ENCODE measurements at regions not wholly inside any gene's neighbourhood (a gene's known extent, or its start where the extent isn't known, plus 50 kb on each side); places are given as distances from the start of the nearest gene placed in this dataset.

- Histone ChIP-seq H3K27me3 (ENCODE audit: control insufficient read depth in 3 of 3, insufficient read depth in 3 of 3, low read length in 3 of 3) (no peaks in the 10 kb centered on the region), H3K4me3 (ENCODE audit: low read depth in 1 of 3, low read length in 3 of 3) (no peak overlapping the region), H3K9me3 (ENCODE audit: control insufficient read depth in 2 of 2, insufficient read depth in 1 of 2, low read depth in 1 of 2, low read length in 1 of 2) (no peaks in the 10 kb centered on the region), H3K4me1 (ENCODE audit: control insufficient read depth in 3 of 3, insufficient read depth in 2 of 3, low read depth in 1 of 3, low read length in 2 of 3) (peaks cover 0 to 10% (median 0%) of the 10 kb centered on the region in 3 donors), H3K36me3 (ENCODE audit: control insufficient read depth in 3 of 3, insufficient read depth in 2 of 3, low read depth in 1 of 3, low read length in 3 of 3) (no peaks in the 10 kb centered on the region), H3K27ac (ENCODE audit: low read depth in 1 of 3, low read length in 2 of 3) (no peak overlapping the region)
- no peak for DNase-seq
- FAIRE-seq, result no peak
- WGBS, 3 donors, result 93 to 95% (median 94%) methylated on average over 5 of the region's 5 CpGs
Observed at GRCh38 chr2:15738943-15739342, 147.3 kb downstream of the DDX1 start.

- peaks cover 0 to 2% (median 0%) of the 10 kb centered on the region in 3 donors for H3K36me3 ChIP-seq (ENCODE audit: control insufficient read depth in 3 of 3, insufficient read depth in 2 of 3, low read depth in 1 of 3, low read length in 3 of 3)
- peaks cover 0 to 3% (median 0%) of the 10 kb centered on the region in 3 donors for H3K4me1 ChIP-seq (ENCODE audit: control insufficient read depth in 3 of 3, insufficient read depth in 2 of 3, low read depth in 1 of 3, low read length in 2 of 3)
- FAIRE-seq (no peak), DNase-seq (no peak)
- no peaks in the 10 kb centered on the region for H3K9me3 ChIP-seq (ENCODE audit: control insufficient read depth in 2 of 2, insufficient read depth in 1 of 2, low read depth in 1 of 2, low read length in 1 of 2)
- H3K27ac ChIP-seq (ENCODE audit: low read depth in 1 of 3, low read length in 2 of 3), result no peak overlapping the region
- H3K4me3 ChIP-seq (ENCODE audit: low read depth in 1 of 3, low read length in 3 of 3), result no peak overlapping the region
- H3K27me3 ChIP-seq (ENCODE audit: control insufficient read depth in 3 of 3, insufficient read depth in 3 of 3, low read length in 3 of 3), result no peaks in the 10 kb centered on the region
- WGBS, 3 donors, result 45 to 70% (median 58%) methylated on average over 5 of the region's 5 CpGs
Observed at GRCh38 chr2:15744820-15745219, 153.2 kb downstream of the DDX1 start.

DNA sequence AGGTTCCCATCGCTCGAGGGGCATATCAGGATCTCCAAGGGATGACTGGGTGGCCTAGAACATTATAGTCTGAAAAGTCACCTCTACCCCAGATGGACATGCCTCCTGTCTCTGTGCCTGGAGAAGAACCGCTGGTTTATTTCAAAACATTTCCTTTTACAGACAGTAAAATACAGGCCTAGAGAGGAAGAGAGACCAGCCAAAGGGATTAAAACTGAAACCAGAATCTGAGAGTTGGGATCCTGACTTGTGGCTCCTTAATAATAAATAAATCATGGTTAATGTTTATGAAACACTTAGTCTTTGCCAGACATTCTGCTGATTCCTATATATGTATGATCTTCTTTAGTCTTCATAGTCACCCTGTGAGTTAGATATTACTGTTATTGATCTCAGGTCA, 153.7 kb downstream of the DDX1 start:
- no peaks in the 10 kb centered on the region for H3K9me3 ChIP-seq (ENCODE audit: control insufficient read depth in 2 of 2, insufficient read depth in 1 of 2, low read depth in 1 of 2, low read length in 1 of 2)
- peaks cover 0 to 3% (median 0%) of the 10 kb centered on the region in 3 donors for H3K4me1 ChIP-seq (ENCODE audit: control insufficient read depth in 3 of 3, insufficient read depth in 2 of 3, low read depth in 1 of 3, low read length in 2 of 3)
- H3K4me3 ChIP-seq (ENCODE audit: low read depth in 1 of 3, low read length in 3 of 3), result no peak overlapping the region
- H3K27ac ChIP-seq (ENCODE audit: low read depth in 1 of 3, low read length in 2 of 3), result no peak overlapping the region
- WGBS, 3 donors, result 57 to 65% (median 60%) methylated on average over 3 of the region's 3 CpGs
- FAIRE-seq, result no peak
- H3K27me3 ChIP-seq (ENCODE audit: control insufficient read depth in 3 of 3, insufficient read depth in 3 of 3, low read length in 3 of 3), result no peaks in the 10 kb centered on the region
- no peak for DNase-seq
- H3K36me3 ChIP-seq (ENCODE audit: control insufficient read depth in 3 of 3, insufficient read depth in 2 of 3, low read depth in 1 of 3, low read length in 3 of 3), result peaks cover 0 to 2% (median 0%) of the 10 kb centered on the region in 3 donors

DNA sequence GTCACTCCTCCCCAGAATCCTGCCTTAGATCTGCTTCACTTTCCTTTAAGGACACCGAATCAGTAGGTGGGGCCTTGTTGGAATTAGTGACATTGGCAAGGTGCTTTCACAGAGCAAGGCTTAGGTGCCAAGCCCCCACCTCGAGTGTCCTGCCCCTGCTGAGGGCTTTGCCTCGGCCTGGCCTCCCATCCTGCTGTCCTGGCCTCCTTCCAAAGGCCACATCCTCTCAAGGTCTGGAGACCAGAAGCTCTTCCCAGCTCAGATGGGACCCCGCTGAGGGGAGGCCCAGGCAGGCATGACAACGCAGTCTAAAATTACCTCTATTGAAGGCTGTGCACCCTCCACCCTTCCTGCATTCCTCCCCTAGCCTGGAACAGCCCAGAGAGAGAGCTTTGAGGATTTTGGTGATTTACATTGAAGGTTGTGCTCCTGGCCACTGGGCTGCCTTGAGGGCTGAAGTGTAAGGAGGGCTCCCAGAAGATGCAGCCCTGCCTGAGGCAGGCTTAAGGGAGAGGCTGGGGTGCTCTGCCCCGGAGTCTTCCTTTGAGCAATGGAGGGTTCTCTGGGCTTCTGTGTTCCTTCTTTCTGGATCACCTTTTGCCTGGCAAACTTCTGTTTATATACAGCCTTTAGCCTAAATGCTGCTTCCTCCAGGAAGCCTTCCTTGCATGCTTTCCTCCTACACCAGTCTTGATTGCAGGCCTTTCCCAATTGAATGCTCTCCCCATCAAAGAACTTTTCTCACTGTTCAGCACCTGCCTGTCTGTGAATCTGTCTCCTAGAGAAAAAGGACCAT, 154.4 kb downstream of the DDX1 start:
- FAIRE-seq (no peak), DNase-seq (no peak)
- WGBS, 3 donors, result 45 to 59% (median 52%) methylated on average over 6 of the region's 6 CpGs
- Histone ChIP-seq H3K27me3 (ENCODE audit: control insufficient read depth in 3 of 3, insufficient read depth in 3 of 3, low read length in 3 of 3) (no peaks in the 10 kb centered on the region), H3K4me3 (ENCODE audit: low read depth in 1 of 3, low read length in 3 of 3) (no peak overlapping the region), H3K9me3 (ENCODE audit: control insufficient read depth in 2 of 2, insufficient read depth in 1 of 2, low read depth in 1 of 2, low read length in 1 of 2) (no peaks in the 10 kb centered on the region), H3K36me3 (ENCODE audit: control insufficient read depth in 3 of 3, insufficient read depth in 2 of 3, low read depth in 1 of 3, low read length in 3 of 3) (peaks cover 0 to 2% (median 0%) of the 10 kb centered on the region in 3 donors), H3K4me1 (ENCODE audit: control insufficient read depth in 3 of 3, insufficient read depth in 2 of 3, low read depth in 1 of 3, low read length in 2 of 3) (peaks cover 0 to 3% (median 0%) of the 10 kb centered on the region in 3 donors), H3K27ac (ENCODE audit: low read depth in 1 of 3, low read length in 2 of 3) (no peak overlapping the region)

GRCh38 chr2:15746703-15747550, 155.3 kb downstream of the DDX1 start:
- Histone ChIP-seq H3K27ac (ENCODE audit: low read depth in 1 of 3, low read length in 2 of 3) (no peak overlapping the region), H3K27me3 (ENCODE audit: control insufficient read depth in 3 of 3, insufficient read depth in 3 of 3, low read length in 3 of 3) (no peaks in the 10 kb centered on the region), H3K4me3 (ENCODE audit: low read depth in 1 of 3, low read length in 3 of 3) (no peak overlapping the region), H3K36me3 (ENCODE audit: control insufficient read depth in 3 of 3, insufficient read depth in 2 of 3, low read depth in 1 of 3, low read length in 3 of 3) (peaks cover 0 to 2% (median 0%) of the 10 kb centered on the region in 3 donors), H3K9me3 (ENCODE audit: control insufficient read depth in 2 of 2, insufficient read depth in 1 of 2, low read depth in 1 of 2, low read length in 1 of 2) (no peaks in the 10 kb centered on the region), H3K4me1 (ENCODE audit: control insufficient read depth in 3 of 3, insufficient read depth in 2 of 3, low read depth in 1 of 3, low read length in 2 of 3) (peaks cover 0 to 3% (median 0%) of the 10 kb centered on the region in 3 donors)
- WGBS, 3 donors, result 85 to 88% (median 88%) methylated on average over 6 of the region's 6 CpGs
- no peak for FAIRE-seq
- DNase-seq, result no peak

DNA sequence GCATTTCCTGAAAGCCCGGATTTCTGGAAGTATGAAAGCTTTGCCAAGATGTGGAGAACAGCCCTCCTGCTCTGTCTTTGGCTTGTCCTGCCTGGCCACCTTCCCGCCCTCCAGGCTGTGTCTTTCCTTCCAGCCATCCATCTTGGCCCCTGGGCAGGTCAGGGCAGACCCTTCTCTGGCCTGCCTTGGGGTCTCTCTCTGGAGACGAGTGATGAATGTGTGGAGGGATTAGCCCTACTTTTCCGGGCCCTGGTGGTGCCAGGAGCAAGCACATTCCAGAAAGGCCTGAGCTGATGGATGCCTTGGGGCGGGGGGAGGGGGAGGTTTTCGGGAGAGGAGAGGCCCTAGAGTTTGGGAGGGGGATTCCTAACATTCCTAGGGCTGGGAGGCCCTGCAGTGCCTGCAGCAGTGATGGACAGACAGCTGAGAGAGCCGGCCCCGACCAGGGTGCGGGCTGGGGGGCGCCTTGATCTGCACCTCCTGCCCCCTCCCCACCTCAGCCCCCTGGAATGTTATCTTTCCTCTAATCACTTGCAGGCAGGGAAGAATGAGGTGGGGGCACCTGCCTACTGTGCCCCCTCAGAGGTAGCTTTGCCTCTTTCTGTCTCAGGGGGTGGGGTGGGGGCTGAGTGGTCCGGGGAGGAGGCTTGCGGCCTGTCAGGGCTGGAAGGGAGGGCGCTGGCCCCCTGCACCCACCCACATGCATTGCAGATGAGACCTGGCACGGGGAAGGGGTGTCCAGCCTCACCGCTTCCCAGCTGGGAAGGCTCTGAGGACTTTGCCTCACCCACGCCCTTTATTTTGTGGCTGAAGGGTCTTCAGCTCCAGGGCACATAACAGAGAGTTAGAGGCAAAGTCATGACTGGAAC, 156.2 kb downstream of the DDX1 start:
- WGBS, 3 donors, result 80 to 84% (median 82%) methylated on average over 13 to 16 of the region's 16 CpGs
- Histone ChIP-seq H3K27ac (ENCODE audit: low read depth in 1 of 3, low read length in 2 of 3) (no peak overlapping the region), H3K4me1 (ENCODE audit: control insufficient read depth in 3 of 3, insufficient read depth in 2 of 3, low read depth in 1 of 3, low read length in 2 of 3) (peaks cover 0 to 3% (median 0%) of the 10 kb centered on the region in 3 donors)

DNA sequence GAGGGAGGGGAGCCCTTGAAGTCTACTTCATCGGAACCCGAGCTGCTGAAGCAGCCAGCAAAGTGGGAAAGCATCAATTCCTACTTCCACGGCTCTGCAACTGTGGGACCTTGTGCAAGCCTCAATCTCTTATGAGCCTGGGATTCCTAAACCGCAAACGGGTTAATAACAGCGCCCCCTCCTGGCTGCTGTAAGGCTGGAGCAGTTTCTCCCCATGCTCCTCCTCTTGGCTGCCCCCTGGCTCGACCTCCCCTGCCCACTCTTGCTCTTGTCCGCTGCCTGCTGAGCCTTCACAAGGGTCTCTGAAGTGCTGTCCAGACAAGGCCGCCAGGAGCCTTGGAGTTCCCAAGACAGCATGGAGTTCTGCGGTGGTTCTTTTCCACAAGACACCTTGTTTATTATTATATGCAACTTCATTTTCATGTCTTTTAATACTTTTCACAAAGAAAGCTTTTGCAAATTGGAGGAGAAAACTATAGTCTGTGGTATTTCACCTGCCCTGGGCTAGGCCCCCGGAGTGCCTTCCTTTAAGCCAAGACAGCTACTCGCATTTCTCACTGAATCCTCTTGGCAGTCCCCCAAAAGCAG, 157.2 kb downstream of the DDX1 start:
- FAIRE-seq (no peak), DNase-seq (peak; percentile 46 to 53)
- Histone ChIP-seq H3K27ac (ENCODE audit: low read depth in 1 of 3, low read length in 2 of 3) (no peak overlapping the region), H3K36me3 (ENCODE audit: control insufficient read depth in 3 of 3, insufficient read depth in 2 of 3, low read depth in 1 of 3, low read length in 3 of 3) (peaks cover 0 to 2% (median 0%) of the 10 kb centered on the region in 3 donors), H3K9me3 (ENCODE audit: control insufficient read depth in 2 of 2, insufficient read depth in 1 of 2, low read depth in 1 of 2, low read length in 1 of 2) (no peaks in the 10 kb centered on the region), H3K4me1 (ENCODE audit: control insufficient read depth in 3 of 3, insufficient read depth in 2 of 3, low read depth in 1 of 3, low read length in 2 of 3) (peaks cover 0 to 3% (median 0%) of the 10 kb centered on the region in 3 donors), H3K27me3 (ENCODE audit: control insufficient read depth in 3 of 3, insufficient read depth in 3 of 3, low read length in 3 of 3) (no peaks in the 10 kb centered on the region), H3K4me3 (ENCODE audit: low read depth in 1 of 3, low read length in 3 of 3) (no peak overlapping the region)
- 72 to 81% (median 78%) methylated on average over 12 of the region's 12 CpGs for WGBS, 3 donors

More for the DNA sequence above, 156.2 kb downstream of the DDX1 start:
- no peak for FAIRE-seq
- no peaks in the 10 kb centered on the region for H3K9me3 ChIP-seq (ENCODE audit: control insufficient read depth in 2 of 2, insufficient read depth in 1 of 2, low read depth in 1 of 2, low read length in 1 of 2)
- no peaks in the 10 kb centered on the region for H3K27me3 ChIP-seq (ENCODE audit: control insufficient read depth in 3 of 3, insufficient read depth in 3 of 3, low read length in 3 of 3)
- DNase-seq, result no peak
- H3K36me3 ChIP-seq (ENCODE audit: control insufficient read depth in 3 of 3, insufficient read depth in 2 of 3, low read depth in 1 of 3, low read length in 3 of 3), result peaks cover 0 to 2% (median 0%) of the 10 kb centered on the region in 3 donors
- H3K4me3 ChIP-seq (ENCODE audit: low read depth in 1 of 3, low read length in 3 of 3), result no peak overlapping the region

Data from small intestine (tissue), 7 donors.